ENCODE measurements at regions not wholly inside any gene's neighbourhood (a gene's known extent, or its start where the extent isn't known, plus 50 kb on each side); places are given as distances from the start of the nearest gene placed in this dataset.

- TF ChIP-seq POLR2A (IDR thresholded peaks at IDR 0.05) = no peak
- TF ChIP-seq, protein P1, sequence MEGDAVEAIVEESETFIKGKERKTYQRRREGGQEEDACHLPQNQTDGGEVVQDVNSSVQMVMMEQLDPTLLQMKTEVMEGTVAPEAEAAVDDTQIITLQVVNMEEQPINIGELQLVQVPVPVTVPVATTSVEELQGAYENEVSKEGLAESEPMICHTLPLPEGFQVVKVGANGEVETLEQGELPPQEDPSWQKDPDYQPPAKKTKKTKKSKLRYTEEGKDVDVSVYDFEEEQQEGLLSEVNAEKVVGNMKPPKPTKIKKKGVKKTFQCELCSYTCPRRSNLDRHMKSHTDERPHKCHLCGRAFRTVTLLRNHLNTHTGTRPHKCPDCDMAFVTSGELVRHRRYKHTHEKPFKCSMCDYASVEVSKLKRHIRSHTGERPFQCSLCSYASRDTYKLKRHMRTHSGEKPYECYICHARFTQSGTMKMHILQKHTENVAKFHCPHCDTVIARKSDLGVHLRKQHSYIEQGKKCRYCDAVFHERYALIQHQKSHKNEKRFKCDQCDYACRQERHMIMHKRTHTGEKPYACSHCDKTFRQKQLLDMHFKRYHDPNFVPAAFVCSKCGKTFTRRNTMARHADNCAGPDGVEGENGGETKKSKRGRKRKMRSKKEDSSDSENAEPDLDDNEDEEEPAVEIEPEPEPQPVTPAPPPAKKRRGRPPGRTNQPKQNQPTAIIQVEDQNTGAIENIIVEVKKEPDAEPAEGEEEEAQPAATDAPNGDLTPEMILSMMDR (IDR thresholded peaks at IDR 0.05) = no peak
Observed at GRCh38 chr18:29653671-29654215, 1388.8 kb downstream of the DSC3 start.

Data from body of pancreas (tissue), 4 donors.